Liver (tissue), 3 donors: ENCODE measurements at regions not wholly inside any gene's neighbourhood (a gene's known extent, or its start where the extent isn't known, plus 50 kb on each side); places are given as distances from the start of the nearest gene placed in this dataset.

Source experiments
- ATF3 ChIP-seq: IDR thresholded peaks from 2 replicates; pipeline ENCODE4 v1.6.1; 2016; ENCODE audit warnings: antibody characterized with exemption
- CTCF ChIP-seq: fragments of 150-350 bp; IDR thresholded peaks from 2 replicates; pipeline ENCODE4 v1.5.1; 2017; ENCODE audit warnings: improper control_type of control experiment, low read depth, low read length; ENCODE audit not compliant: missing input control
- EGR1 ChIP-seq, 2 donors: IDR thresholded peaks; 2 replicates each; pipeline ENCODE4 v1.6.1; 2016 to 2018; ENCODE audit warnings: antibody characterized with exemption in 2 of 2, low read depth in 2 of 2
- FOXA1 ChIP-seq: IDR thresholded peaks from 2 replicates; pipeline ENCODE4 v1.6.1; 2016; ENCODE audit warnings: antibody characterized with exemption
- GABPA ChIP-seq, 2 donors: IDR thresholded peaks in 1 of 2; conservative IDR thresholded peaks in 1 of 2; 2 replicates each; pipeline ENCODE4 v1.6.1; 2016; ENCODE audit warnings: antibody characterized with exemption in 2 of 2, mild to moderate bottlenecking in 1 of 2, moderate library complexity in 1 of 2
- MAX ChIP-seq: IDR thresholded peaks from 2 replicates; pipeline ENCODE4 v1.6.1; 2016; ENCODE audit warnings: antibody characterized with exemption
- NR2F2 ChIP-seq: IDR thresholded peaks from 2 replicates; pipeline ENCODE4 v1.6.1; 2016; ENCODE audit warnings: antibody characterized with exemption
- RAD21 ChIP-seq, 2 donors: IDR thresholded peaks; 2 replicates each; pipeline ENCODE4 v1.6.1; 2016; ENCODE audit warnings: antibody characterized with exemption in 2 of 2, mild to moderate bottlenecking in 2 of 2
- REST ChIP-seq: IDR thresholded peaks from 2 replicates; pipeline ENCODE4 v1.6.1; 2016; ENCODE audit warnings: antibody characterized with exemption, mild to moderate bottlenecking
- SP1 ChIP-seq: IDR thresholded peaks from 2 replicates; pipeline ENCODE4 v1.6.1; 2018; ENCODE audit warnings: antibody characterized with exemption, mild to moderate bottlenecking
- TAF1 ChIP-seq: conservative IDR thresholded peaks from 2 replicates; pipeline ENCODE4 v1.6.1; 2016; ENCODE audit warnings: antibody characterized with exemption, mild to moderate bottlenecking
- YY1 ChIP-seq: IDR thresholded peaks from 2 replicates; pipeline ENCODE4 v1.6.1; 2016; ENCODE audit warnings: antibody characterized with exemption, mild to moderate bottlenecking
- ZBTB33 ChIP-seq: IDR thresholded peaks from 2 replicates; pipeline ENCODE4 v1.6.1; 2016; ENCODE audit warnings: antibody characterized with exemption
- donor health status: healthy.
- donor health status: healthy.

- TF ChIP-seq CTCF, result no peak
- no peak for TF ChIP-seq REST
- no peak for TF ChIP-seq RAD21 (IDR thresholded peaks at IDR 0.05)
- no peak for TF ChIP-seq YY1
- no peak for TF ChIP-seq GABPA (IDR thresholded peaks at IDR 0.05 in 1 of 2, conservative IDR thresholded peaks at IDR 0.05 in 1 of 2)
- no peak for TF ChIP-seq TAF1
- no peak for TF ChIP-seq MAX
- TF ChIP-seq ATF3, result no peak
- TF ChIP-seq SP1, result no peak
- no peak for TF ChIP-seq EGR1 (IDR thresholded peaks at IDR 0.05; ENCODE audit: low read depth in 2 of 2)
- no peak for TF ChIP-seq FOXA1
- no peak for TF ChIP-seq ZBTB33
- no peak for TF ChIP-seq NR2F2
Observed at GRCh38 chr14:58744801-58745394, 107.1 kb downstream of the DACT1 start.
